Ecto neural progenitor cell (in vitro differentiated cells): ENCODE measurements at regions not wholly inside any gene's neighbourhood (a gene's known extent, or its start where the extent isn't known, plus 50 kb on each side); places are given as distances from the start of the nearest gene placed in this dataset.
"Not testable (repeated sequence)": the region's sequence is repeated elsewhere in the genome, so short reads cannot be mapped to it uniquely, and the experiment has no call there.

Source experiments
- DNase-seq: peaks from one replicate; pipeline ENCODE4 v3.0.0-alpha.2; 2018; ENCODE audit warnings: low spot score

GRCh38 chr20:56724241-56724757, 95.2 kb downstream of the TFAP2C start:
- no peak for DNase-seq

GRCh38 chr20:56730003-56730402, 100.9 kb downstream of the TFAP2C start:
- DNase-seq: no peak

GRCh38 chr20:56730996-56731395, 101.9 kb downstream of the TFAP2C start:
- no peak for DNase-seq

GRCh38 chr20:56731476-56731875, 102.4 kb downstream of the TFAP2C start:
- no peak for DNase-seq

- no peak for DNase-seq
Observed at GRCh38 chr20:56733967-56734366, 104.9 kb downstream of the TFAP2C start.

- DNase-seq: no peak
Observed at GRCh38 chr20:56735084-56735642, 106.1 kb downstream of the TFAP2C start.

- DNase-seq: no peak
Observed at GRCh38 chr20:56736285-56736857, 107.3 kb downstream of the TFAP2C start.

GRCh38 chr20:56744325-56744821, 115.3 kb downstream of the TFAP2C start:
- not testable (repeated sequence) for DNase-seq

- no peak for DNase-seq
Observed at GRCh38 chr20:56748476-56749377, 119.6 kb downstream of the TFAP2C start.

GRCh38 chr20:56750430-56750829, 121.3 kb downstream of the TFAP2C start:
- peak; percentile 76 for DNase-seq

- DNase-seq: no peak
Observed at GRCh38 chr20:56752274-56752673, 123.2 kb downstream of the TFAP2C start.

GRCh38 chr20:56755201-56755600, 126.1 kb downstream of the TFAP2C start:
- DNase-seq: no peak

GRCh38 chr20:56756658-56757057, 127.6 kb downstream of the TFAP2C start:
- not testable (repeated sequence) for DNase-seq

- DNase-seq: no peak
Observed at GRCh38 chr20:56758706-56759105, 129.6 kb downstream of the TFAP2C start.

- DNase-seq: no peak
Observed at GRCh38 chr20:56759741-56760278, 130.7 kb downstream of the TFAP2C start.

- DNase-seq: no peak
Observed at GRCh38 chr20:56760610-56761009, 131.5 kb downstream of the TFAP2C start.

- DNase-seq: no peak
Observed at GRCh38 chr20:56761393-56761792, 132.3 kb downstream of the TFAP2C start.

- DNase-seq: no peak
Observed at GRCh38 chr20:56762401-56762800, 133.3 kb downstream of the TFAP2C start.

GRCh38 chr20:56762829-56763228, 133.7 kb downstream of the TFAP2C start:
- DNase-seq: no peak

- DNase-seq: no peak
Observed at GRCh38 chr20:56764671-56765070, 135.6 kb downstream of the TFAP2C start.

GRCh38 chr20:56765172-56766073, 136.3 kb downstream of the TFAP2C start:
- no peak for DNase-seq
